MG63 (cell line): ENCODE measurements at regions not wholly inside any gene's neighbourhood (a gene's known extent, or its start where the extent isn't known, plus 50 kb on each side); places are given as distances from the start of the nearest gene placed in this dataset.

Source experiments
- DNase-seq: peaks from one replicate; pipeline ENCODE4 v3.0.0-alpha.2; 2020
- H3K27me3 ChIP-seq: fragments of 250-450 bp; sonication (Bioruptor Pico); 2 replicates; pipeline ENCODE4 v1.5.1; 2020; ENCODE audit warnings: mild to moderate bottlenecking, moderate library complexity
- H3K36me3 ChIP-seq: fragments of 250-450 bp; sonication (Bioruptor Pico); 2 replicates; pipeline ENCODE4 v1.5.1; 2020; ENCODE audit warnings: mild to moderate bottlenecking, moderate library complexity
- H3K4me3 ChIP-seq: fragments of 250-450 bp; sonication (Bioruptor Pico); 2 replicates; pipeline ENCODE4 v1.5.1; 2020; ENCODE audit warnings: mild to moderate bottlenecking, moderate library complexity
- H3K9me3 ChIP-seq: fragments of 250-450 bp; sonication (Bioruptor Pico); 2 replicates; pipeline ENCODE4 v1.5.1; 2020; ENCODE audit warnings: mild to moderate bottlenecking, moderate library complexity

GRCh38 chr5:175275097-175275496 is 168.9 kb downstream of the DRD1 start:
- Histone ChIP-seq H3K4me3 (no peak overlapping the region), H3K27me3 (peaks cover 17% of the 10 kb centered on the region), H3K9me3 (no peaks in the 10 kb centered on the region), H3K36me3 (no peaks in the 10 kb centered on the region)
- DNase-seq: no peak

DNA sequence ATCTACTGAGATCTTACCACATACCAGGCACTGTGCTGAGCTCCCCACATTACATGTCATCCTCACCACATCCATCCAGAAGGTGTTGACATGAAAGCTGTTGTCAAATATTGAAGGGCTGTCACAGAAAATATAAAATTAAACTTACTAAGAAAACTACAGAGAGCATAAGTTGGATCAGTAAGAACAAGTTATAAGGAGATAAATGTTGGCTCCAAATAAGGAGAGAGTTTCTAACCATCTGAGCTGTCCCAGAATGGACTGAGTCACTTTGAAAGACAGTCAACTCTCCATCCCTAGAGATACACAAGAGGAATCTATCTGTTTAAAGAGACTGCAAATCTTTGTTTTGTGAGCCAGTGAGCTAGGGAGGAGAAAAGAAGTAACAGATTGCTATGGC is 169.8 kb downstream of the DRD1 start:
- no peaks in the 10 kb centered on the region for H3K36me3 ChIP-seq

GRCh38 chr5:175264406-175264805 is 179.6 kb downstream of the DRD1 start:
- no peak for DNase-seq
- Histone ChIP-seq H3K9me3 (no peaks in the 10 kb centered on the region), H3K27me3 (peaks cover 6% of the 10 kb centered on the region), H3K36me3 (no peaks in the 10 kb centered on the region), H3K4me3 (no peak overlapping the region)

More for the DNA sequence above, 169.8 kb downstream of the DRD1 start:
- Histone ChIP-seq H3K9me3 (no peaks in the 10 kb centered on the region), H3K4me3 (no peak overlapping the region), H3K27me3 (peaks cover 17% of the 10 kb centered on the region)
- DNase-seq: no peak

GRCh38 chr5:175263776-175264175 is 180.2 kb downstream of the DRD1 start:
- no peak overlapping the region for H3K4me3 ChIP-seq
- DNase-seq: no peak

GRCh38 chr5:175261526-175261925 is 182.5 kb downstream of the DRD1 start:
- no peaks in the 10 kb centered on the region for H3K9me3 ChIP-seq
- no peaks in the 10 kb centered on the region for H3K27me3 ChIP-seq
- H3K4me3 ChIP-seq: no peak overlapping the region
- DNase-seq: no peak
- H3K36me3 ChIP-seq: no peaks in the 10 kb centered on the region

More at GRCh38 chr5:175263776-175264175, 180.2 kb downstream of the DRD1 start:
- no peaks in the 10 kb centered on the region for H3K9me3 ChIP-seq
- peaks cover 6% of the 10 kb centered on the region for H3K27me3 ChIP-seq
- H3K36me3 ChIP-seq: no peaks in the 10 kb centered on the region

DNA sequence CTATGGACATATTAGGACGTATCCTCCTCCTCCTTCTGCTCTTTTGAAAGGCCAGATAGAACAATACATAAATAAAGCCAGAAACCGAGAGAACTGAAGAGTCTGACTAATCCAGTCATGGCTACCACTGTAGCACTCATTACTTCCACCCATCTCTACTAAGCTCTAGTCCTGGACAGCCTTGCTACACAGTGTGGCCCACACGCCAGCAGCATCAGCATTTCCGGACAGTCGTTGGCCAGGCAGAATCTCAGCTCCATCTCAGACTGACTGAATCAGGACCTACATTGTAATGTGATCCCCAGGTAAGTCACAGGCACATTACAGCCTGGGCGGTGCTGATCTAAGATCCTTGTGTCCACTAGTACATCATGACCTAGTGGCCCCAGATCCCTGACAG is 182.9 kb downstream of the DRD1 start:
- no peak for DNase-seq
- no peaks in the 10 kb centered on the region for H3K27me3 ChIP-seq
- no peak overlapping the region for H3K4me3 ChIP-seq
- H3K9me3 ChIP-seq: no peaks in the 10 kb centered on the region
- H3K36me3 ChIP-seq: no peaks in the 10 kb centered on the region

GRCh38 chr5:175257847-175258194 is 186.2 kb downstream of the DRD1 start:
- Histone ChIP-seq H3K4me3 (no peak overlapping the region), H3K36me3 (no peaks in the 10 kb centered on the region), H3K27me3 (no peaks in the 10 kb centered on the region), H3K9me3 (no peaks in the 10 kb centered on the region)
- no peak for DNase-seq

- no peak for DNase-seq
- Histone ChIP-seq H3K9me3 (no peaks in the 10 kb centered on the region), H3K36me3 (no peaks in the 10 kb centered on the region), H3K4me3 (no peak overlapping the region), H3K27me3 (no peaks in the 10 kb centered on the region)
These were observed 186.7 kb downstream of the DRD1 start for GRCh38 chr5:175257128-175257846.

DNA sequence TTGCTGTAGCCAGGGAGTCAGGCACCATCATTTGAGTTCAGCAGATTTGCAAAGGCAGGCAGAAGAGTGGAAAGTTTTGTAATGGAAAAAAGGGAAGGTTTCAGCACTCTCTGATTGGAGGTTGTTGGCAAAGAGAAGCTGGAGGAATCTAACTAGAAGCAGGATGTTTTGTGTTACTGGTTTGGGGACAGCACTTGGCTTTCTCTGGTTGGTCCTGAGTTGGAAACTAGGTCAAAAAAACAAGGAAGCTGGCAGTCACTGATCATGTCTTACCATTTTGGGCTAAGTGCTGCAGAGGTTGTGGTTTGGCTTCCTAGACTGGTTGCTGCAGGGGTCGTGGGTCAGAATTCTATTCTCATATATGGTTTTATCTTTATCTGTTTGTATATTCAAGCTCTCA is 189.8 kb downstream of the DRD1 start:
- Histone ChIP-seq H3K27me3 (no peaks in the 10 kb centered on the region), H3K9me3 (no peaks in the 10 kb centered on the region), H3K36me3 (no peaks in the 10 kb centered on the region), H3K4me3 (no peak overlapping the region)
- DNase-seq: peak; percentile 46

DNA sequence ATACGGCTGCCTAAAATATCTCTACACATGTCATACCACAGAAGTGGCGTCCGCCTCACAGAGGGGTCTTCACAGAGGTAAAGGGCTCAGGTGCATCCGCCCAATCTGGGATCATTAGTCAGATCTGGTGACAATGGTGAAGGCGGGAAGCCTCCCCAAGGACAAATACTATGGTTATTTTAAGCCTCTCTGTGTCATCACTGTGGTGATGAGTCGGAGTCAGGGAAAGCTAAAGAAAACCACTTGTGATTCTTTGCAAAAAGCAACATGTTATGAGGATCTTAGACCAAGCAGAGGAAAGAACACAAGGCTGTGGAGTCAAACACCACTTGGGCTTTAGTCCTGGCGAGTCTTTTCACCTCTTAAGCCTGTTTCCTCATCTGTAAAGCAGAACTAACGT is 190.4 kb downstream of the DRD1 start:
- Histone ChIP-seq H3K36me3 (no peaks in the 10 kb centered on the region), H3K9me3 (no peaks in the 10 kb centered on the region), H3K27me3 (no peaks in the 10 kb centered on the region), H3K4me3 (no peak overlapping the region)
- DNase-seq: no peak

- Histone ChIP-seq H3K36me3 (no peaks in the 10 kb centered on the region), H3K4me3 (no peak overlapping the region), H3K27me3 (no peaks in the 10 kb centered on the region), H3K9me3 (no peaks in the 10 kb centered on the region)
- no peak for DNase-seq
These were observed 191.7 kb downstream of the DRD1 start for GRCh38 chr5:175252234-175252805.

DNA sequence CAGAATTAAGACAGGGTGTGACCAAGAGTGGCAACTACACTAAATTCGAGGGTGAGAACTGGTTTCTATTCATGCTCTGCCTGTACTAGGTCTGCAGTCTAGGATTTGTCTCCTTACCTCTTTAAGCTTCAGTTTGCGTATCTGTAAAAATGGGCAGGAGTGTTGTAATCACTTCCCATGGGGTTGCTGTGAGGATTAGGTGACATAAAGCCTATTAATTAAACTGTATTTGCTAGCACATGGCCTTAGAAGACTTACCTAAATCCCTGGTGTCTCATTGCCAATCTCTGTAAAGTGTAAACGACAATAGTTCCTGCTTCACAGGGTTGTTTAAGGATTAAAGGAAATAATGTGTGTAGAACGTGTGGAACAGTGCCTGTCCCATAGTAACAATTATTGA is 193.6 kb downstream of the DRD1 start:
- no peaks in the 10 kb centered on the region for H3K27me3 ChIP-seq
- no peak for DNase-seq
- H3K4me3 ChIP-seq: no peak overlapping the region
- H3K36me3 ChIP-seq: no peaks in the 10 kb centered on the region
- H3K9me3 ChIP-seq: no peaks in the 10 kb centered on the region

GRCh38 chr5:175248416-175248905 is 195.5 kb downstream of the DRD1 start:
- no peak for DNase-seq
- Histone ChIP-seq H3K36me3 (no peaks in the 10 kb centered on the region), H3K4me3 (no peak overlapping the region), H3K27me3 (no peaks in the 10 kb centered on the region), H3K9me3 (no peaks in the 10 kb centered on the region)

DNA sequence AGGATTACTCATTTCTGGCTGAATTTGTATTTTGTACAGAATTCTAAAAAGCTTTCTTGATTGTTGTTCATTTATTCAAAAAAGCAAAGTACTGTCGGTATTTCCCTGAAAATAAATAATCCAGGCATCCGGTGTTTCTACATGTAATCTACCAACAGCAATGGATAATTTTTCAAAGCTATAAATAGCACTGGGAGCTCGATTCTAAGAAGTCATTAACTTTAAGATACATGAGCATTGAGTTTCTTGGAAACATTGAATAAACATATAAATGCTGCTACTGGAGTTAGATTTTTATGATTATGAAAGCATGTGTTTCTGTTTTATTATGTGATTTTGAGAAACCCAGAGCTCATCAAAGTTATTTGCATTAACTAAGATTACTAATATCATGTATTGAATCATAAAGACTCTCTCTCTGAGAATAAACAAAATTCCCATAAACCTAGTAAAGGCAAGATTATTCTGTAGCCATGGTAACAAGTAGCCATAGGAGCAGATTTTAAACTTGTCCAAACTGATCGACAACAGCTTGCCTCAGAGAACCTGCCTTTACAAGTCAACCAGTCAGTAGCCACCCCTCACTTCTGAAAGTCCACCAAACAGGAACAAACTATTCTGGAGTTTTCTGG is 197.0 kb downstream of the DRD1 start:
- no peaks in the 10 kb centered on the region for H3K36me3 ChIP-seq
- no peak overlapping the region for H3K4me3 ChIP-seq
- no peaks in the 10 kb centered on the region for H3K27me3 ChIP-seq
- no peak for DNase-seq
- H3K9me3 ChIP-seq: no peaks in the 10 kb centered on the region

DNA sequence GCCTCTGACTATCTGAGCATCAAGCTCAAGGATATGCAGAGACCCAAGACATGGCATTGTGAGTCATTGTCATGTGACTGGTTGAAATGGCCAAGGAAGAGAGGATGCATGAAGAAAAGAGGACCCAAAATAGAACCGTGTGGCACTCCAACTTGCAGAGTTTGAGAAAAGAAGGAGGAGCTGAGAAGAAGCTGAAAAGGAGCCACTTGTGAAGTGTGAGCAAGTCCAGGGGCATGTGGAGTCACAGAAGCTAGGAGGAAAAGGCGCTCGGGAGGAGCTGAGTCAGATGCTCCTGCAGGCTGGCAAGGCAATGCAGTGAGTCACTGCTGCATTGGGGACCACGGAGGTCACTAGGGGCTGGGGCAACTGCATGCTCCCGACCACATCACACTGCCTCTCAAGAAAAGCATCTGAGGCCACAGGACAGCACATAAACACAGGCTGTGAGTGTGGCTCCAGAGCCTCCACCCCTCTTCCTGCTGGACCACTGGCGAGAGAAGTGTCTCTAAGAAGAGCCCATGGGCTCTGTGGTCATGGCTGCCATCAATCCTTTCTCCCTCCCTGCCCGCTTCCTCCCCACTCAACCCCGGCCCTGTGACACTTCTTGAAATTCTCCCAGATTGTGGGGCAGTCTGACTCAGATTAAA is 197.6 kb downstream of the DRD1 start:
- peak; percentile 99 for DNase-seq
- Histone ChIP-seq H3K4me3 (no peak overlapping the region), H3K27me3 (no peaks in the 10 kb centered on the region), H3K36me3 (no peaks in the 10 kb centered on the region), H3K9me3 (no peaks in the 10 kb centered on the region)

DNA sequence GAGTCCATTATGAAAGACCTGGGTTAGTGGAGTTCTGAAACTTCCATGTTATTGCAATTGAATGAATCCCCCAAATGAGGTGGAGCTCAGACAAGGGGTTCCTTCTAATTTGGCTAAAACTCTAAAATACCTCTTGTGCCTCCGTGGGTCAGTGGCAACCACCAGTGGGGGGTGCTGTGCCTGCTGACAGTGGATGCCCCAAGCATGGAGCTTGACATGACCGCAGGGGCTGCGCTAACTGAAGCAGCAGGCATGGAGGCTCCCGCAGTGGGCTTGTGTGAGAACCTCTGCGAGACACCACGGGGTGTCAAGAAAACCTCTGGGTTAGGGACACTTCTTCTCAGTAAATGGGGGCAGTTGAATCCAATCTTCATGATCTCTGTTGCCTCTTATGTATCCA is 200.5 kb downstream of the DRD1 start:
- H3K36me3 ChIP-seq: no peaks in the 10 kb centered on the region
- DNase-seq: no peak
- no peaks in the 10 kb centered on the region for H3K27me3 ChIP-seq
- H3K4me3 ChIP-seq: no peak overlapping the region
- no peaks in the 10 kb centered on the region for H3K9me3 ChIP-seq

- H3K36me3 ChIP-seq: no peaks in the 10 kb centered on the region
- H3K27me3 ChIP-seq: no peaks in the 10 kb centered on the region
- H3K4me3 ChIP-seq: no peak overlapping the region
- H3K9me3 ChIP-seq: no peaks in the 10 kb centered on the region; the same call in 1 of the 2 replicates
- DNase-seq: no peak
These were observed 201.8 kb downstream of the DRD1 start for GRCh38 chr5:175242207-175242606.
